Astrocyte (in vitro differentiated cells and primary cell): ENCODE measurements at regions not wholly inside any gene's neighbourhood (a gene's known extent, or its start where the extent isn't known, plus 50 kb on each side); places are given as distances from the start of the nearest gene placed in this dataset.

ENCODE experiments used
- DNase-seq: peaks from one replicate; pipeline ENCODE4 v3.0.0-alpha.2; 2010; ENCODE audit warnings: low read depth
- FAIRE-seq: peaks from 2 replicates; lab custom pipeline; 2011; peaks lifted over from hg19 to GRCh38; lab: Jason Lieb, UNC
- H2AFZ ChIP-seq: 2 replicates; pipeline ENCODE4 v1.6.0; 2012; ENCODE audit warnings: low read depth, low read length, inconsistent platforms
- H3K27ac ChIP-seq: 2 replicates; pipeline ENCODE4 v1.5.1; 2011; ENCODE audit warnings: low read depth, low read length, inconsistent platforms
- H3K27me3 ChIP-seq: 2 replicates; pipeline ENCODE4 v1.6.0; 2011; ENCODE audit warnings: low read length, inconsistent platforms; ENCODE audit not compliant: insufficient read depth
- H3K36me3 ChIP-seq: 2 replicates; pipeline ENCODE4 v1.5.1; 2011; ENCODE audit warnings: low read length, inconsistent platforms; ENCODE audit not compliant: insufficient read depth
- H3K4me1 ChIP-seq: 2 replicates; pipeline ENCODE4 v1.5.1; 2011; ENCODE audit warnings: low read length, inconsistent platforms; ENCODE audit not compliant: insufficient read depth
- H3K4me2 ChIP-seq: 2 replicates; pipeline ENCODE4 v1.6.0; 2012; ENCODE audit warnings: low read length, inconsistent platforms
- H3K4me3 ChIP-seq: 2 replicates; pipeline ENCODE4 v1.5.1; 2011; ENCODE audit warnings: low read depth, mild to moderate bottlenecking, low read length, inconsistent platforms; ENCODE audit not compliant: insufficient read depth
- H3K79me2 ChIP-seq: 2 replicates; pipeline ENCODE4 v1.6.0; 2012; ENCODE audit warnings: mild to moderate bottlenecking, low read length, inconsistent platforms; ENCODE audit not compliant: insufficient read depth
- H3K9ac ChIP-seq: 2 replicates; pipeline ENCODE4 v1.6.0; 2012; ENCODE audit warnings: mild to moderate bottlenecking, low read length, inconsistent platforms
- H3K9me3 ChIP-seq: 2 replicates; pipeline ENCODE4 v1.5.1; 2012; ENCODE audit warnings: low read depth, mild to moderate bottlenecking, low read length, inconsistent platforms; ENCODE audit not compliant: insufficient read depth
- H4K20me1 ChIP-seq: 2 replicates; pipeline ENCODE4 v1.6.0; 2012; ENCODE audit warnings: low read length, inconsistent platforms; ENCODE audit not compliant: insufficient read depth
- H3K27ac Mint-ChIP-seq: one replicate; pipeline ENCODE4 v1.8.0; 2021; ENCODE audit warnings: mild to moderate bottlenecking, mixed read lengths; ENCODE audit not compliant: unreplicated experiment
- H3K27me3 Mint-ChIP-seq: one replicate; pipeline ENCODE4 v1.8.0; 2021; ENCODE audit warnings: low read depth, mixed read lengths; ENCODE audit not compliant: unreplicated experiment
- H3K36me3 Mint-ChIP-seq: one replicate; pipeline ENCODE4 v1.8.0; 2021; ENCODE audit warnings: low read depth, mixed read lengths; ENCODE audit not compliant: unreplicated experiment
- H3K4me1 Mint-ChIP-seq: one replicate; pipeline ENCODE4 v1.8.0; 2021; ENCODE audit warnings: low read depth, mixed read lengths; ENCODE audit not compliant: unreplicated experiment
- H3K4me3 Mint-ChIP-seq: one replicate; pipeline ENCODE4 v1.8.0; 2021; ENCODE audit warnings: mild to moderate bottlenecking, moderate library complexity, mixed read lengths; ENCODE audit not compliant: unreplicated experiment
- H3K9me3 Mint-ChIP-seq: one replicate; pipeline ENCODE4 v1.8.0; 2021; ENCODE audit warnings: mild to moderate bottlenecking, mixed read lengths; ENCODE audit not compliant: unreplicated experiment
- EZH2 ChIP-seq: IDR thresholded peaks from 2 replicates; pipeline ENCODE4 v1.6.1; 2012; ENCODE audit warnings: mild to moderate bottlenecking, low read length, inconsistent platforms; ENCODE audit not compliant: insufficient read depth
- TF ChIP-seq, protein P1 (sequence below): IDR thresholded peaks from 2 replicates; pipeline ENCODE4 v1.5.1; 2011; ENCODE audit warnings: low read depth, mild to moderate bottlenecking, inconsistent platforms, low read length, moderate library complexity; ENCODE audit not compliant: insufficient read depth

DNA sequence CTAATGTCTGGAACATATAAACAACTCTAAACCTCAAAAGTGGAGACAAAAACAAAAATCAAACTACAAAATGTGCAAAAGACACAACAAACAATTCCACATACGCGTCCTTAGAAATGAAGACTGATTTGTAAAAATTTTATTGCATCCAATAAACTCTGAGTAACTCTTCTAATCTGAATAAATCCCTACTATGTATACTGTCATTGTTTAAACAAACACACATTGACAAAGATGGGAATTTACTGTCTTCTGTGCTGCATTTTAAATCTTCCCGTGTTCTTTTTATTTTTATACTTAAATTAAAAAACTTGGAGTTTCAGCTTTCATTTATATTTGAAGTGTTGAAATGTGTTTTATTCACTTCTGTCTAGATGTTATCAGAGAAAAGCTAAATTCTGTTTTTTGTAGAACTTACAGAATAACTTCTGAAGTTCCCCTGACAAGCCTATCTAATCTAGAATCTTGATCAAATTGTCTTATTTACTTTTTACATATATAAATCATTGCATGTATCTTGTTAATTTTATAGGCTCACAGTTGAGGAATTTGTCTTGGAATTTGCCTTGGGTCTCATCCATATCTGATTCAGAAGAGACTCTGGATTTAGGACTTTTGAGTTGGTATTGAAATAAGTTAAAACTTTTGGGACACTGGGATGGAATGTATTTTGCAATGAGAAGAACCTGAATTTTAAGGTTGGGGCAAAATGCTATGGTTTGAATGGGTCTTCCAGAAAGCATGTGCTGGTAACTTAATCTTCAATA is 2064.4 kb upstream of the C9orf72 start:
- FAIRE-seq (no peak), DNase-seq (no peak)
- H3K27ac Mint-ChIP-seq: no peak overlapping the region
- no peaks in the 10 kb centered on the region for H3K9me3 Mint-ChIP-seq
- Histone ChIP-seq H3K9ac (no peak overlapping the region), H3K4me1 (no peaks in the 10 kb centered on the region), H3K79me2 (no peaks in the 10 kb centered on the region), H3K4me3 (no peak overlapping the region), H3K27me3 (no peaks in the 10 kb centered on the region), H3K36me3 (no peaks in the 10 kb centered on the region), H3K9me3 (no peaks in the 10 kb centered on the region), H3K4me2 (no peak overlapping the region), H4K20me1 (no peaks in the 10 kb centered on the region), H3K27ac (no peak overlapping the region), H2AFZ (no peak overlapping the region)
- H3K4me1 Mint-ChIP-seq: peaks cover 8% of the 10 kb centered on the region
- H3K4me3 Mint-ChIP-seq: no peak overlapping the region
- no peaks in the 10 kb centered on the region for H3K27me3 Mint-ChIP-seq
- H3K36me3 Mint-ChIP-seq: no peaks in the 10 kb centered on the region
- TF ChIP-seq EZH2: no peak
- TF ChIP-seq, protein P1, sequence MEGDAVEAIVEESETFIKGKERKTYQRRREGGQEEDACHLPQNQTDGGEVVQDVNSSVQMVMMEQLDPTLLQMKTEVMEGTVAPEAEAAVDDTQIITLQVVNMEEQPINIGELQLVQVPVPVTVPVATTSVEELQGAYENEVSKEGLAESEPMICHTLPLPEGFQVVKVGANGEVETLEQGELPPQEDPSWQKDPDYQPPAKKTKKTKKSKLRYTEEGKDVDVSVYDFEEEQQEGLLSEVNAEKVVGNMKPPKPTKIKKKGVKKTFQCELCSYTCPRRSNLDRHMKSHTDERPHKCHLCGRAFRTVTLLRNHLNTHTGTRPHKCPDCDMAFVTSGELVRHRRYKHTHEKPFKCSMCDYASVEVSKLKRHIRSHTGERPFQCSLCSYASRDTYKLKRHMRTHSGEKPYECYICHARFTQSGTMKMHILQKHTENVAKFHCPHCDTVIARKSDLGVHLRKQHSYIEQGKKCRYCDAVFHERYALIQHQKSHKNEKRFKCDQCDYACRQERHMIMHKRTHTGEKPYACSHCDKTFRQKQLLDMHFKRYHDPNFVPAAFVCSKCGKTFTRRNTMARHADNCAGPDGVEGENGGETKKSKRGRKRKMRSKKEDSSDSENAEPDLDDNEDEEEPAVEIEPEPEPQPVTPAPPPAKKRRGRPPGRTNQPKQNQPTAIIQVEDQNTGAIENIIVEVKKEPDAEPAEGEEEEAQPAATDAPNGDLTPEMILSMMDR: no peak

DNA sequence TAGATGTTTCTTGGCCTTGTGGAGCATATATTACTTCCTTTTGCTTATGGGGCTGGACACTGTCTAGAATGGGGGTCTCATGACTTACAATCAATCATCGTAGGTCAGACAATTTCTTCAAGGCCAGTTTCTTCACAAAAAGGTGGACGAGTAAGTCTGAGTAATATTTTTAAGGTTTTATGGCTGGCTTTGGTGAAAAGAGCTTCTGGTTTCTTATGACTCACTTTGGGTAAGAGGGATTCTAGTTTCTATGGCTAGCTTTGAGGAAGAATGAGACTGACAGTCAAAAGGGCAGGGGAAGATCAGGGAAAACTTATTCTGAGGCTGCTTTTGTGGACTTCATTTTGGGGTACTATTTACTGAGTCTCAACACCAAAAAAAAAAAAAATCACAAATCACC is 2067.2 kb upstream of the C9orf72 start:
- H3K36me3 Mint-ChIP-seq: no peaks in the 10 kb centered on the region
- no peaks in the 10 kb centered on the region for H3K9me3 ChIP-seq
- H3K4me3 ChIP-seq: no peak overlapping the region
- no peaks in the 10 kb centered on the region for H3K9me3 Mint-ChIP-seq
- no peaks in the 10 kb centered on the region for H3K4me1 ChIP-seq
- H3K9ac ChIP-seq: no peak overlapping the region
- H3K27ac Mint-ChIP-seq: peak overlapping the region; percentile 8
- H3K79me2 ChIP-seq: no peaks in the 10 kb centered on the region
- TF ChIP-seq, protein P1: no peak
- no peak for TF ChIP-seq EZH2
- DNase-seq (no peak), FAIRE-seq (no peak)
- no peaks in the 10 kb centered on the region for H4K20me1 ChIP-seq
- no peak overlapping the region for H3K27ac ChIP-seq
- H3K4me2 ChIP-seq: no peak overlapping the region
- H3K4me3 Mint-ChIP-seq: no peak overlapping the region
- no peaks in the 10 kb centered on the region for H3K27me3 Mint-ChIP-seq
- H3K36me3 ChIP-seq: no peaks in the 10 kb centered on the region
- H3K4me1 Mint-ChIP-seq: peaks cover 8% of the 10 kb centered on the region
- H2AFZ ChIP-seq: no peak overlapping the region
- H3K27me3 ChIP-seq: no peaks in the 10 kb centered on the region

DNA sequence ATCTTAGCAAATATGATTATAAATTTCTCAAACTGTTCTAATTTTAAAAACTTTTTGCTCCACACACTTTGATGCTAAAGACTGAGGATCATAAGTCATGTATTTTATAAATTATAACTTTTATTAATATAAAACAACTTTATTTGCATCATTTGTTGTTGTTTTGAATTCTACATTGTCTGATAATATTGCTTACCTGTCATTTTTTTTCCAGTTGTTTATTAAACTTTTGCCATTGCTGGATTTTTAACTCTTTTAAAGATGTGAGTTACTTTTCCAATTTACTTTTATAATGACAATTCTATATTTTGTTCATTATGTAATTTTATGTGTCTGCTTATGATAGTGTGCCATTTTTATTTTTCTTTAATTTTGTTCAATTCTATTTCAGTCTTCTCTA is 2071.2 kb upstream of the C9orf72 start:
- Histone ChIP-seq H3K9me3 (no peaks in the 10 kb centered on the region), H3K79me2 (no peaks in the 10 kb centered on the region), H3K27ac (no peak overlapping the region), H3K4me2 (no peak overlapping the region), H3K36me3 (no peaks in the 10 kb centered on the region), H2AFZ (no peak overlapping the region), H3K4me1 (no peaks in the 10 kb centered on the region), H4K20me1 (no peaks in the 10 kb centered on the region), H3K27me3 (no peaks in the 10 kb centered on the region), H3K4me3 (no peak overlapping the region), H3K9ac (no peak overlapping the region)
- Mint-ChIP-seq H3K27me3 (no peaks in the 10 kb centered on the region), H3K27ac (no peak overlapping the region), H3K36me3 (no peaks in the 10 kb centered on the region), H3K4me1 (peaks cover 8% of the 10 kb centered on the region), H3K9me3 (no peaks in the 10 kb centered on the region), H3K4me3 (no peak overlapping the region)
- DNase-seq: no peak
- no peak for TF ChIP-seq EZH2
- TF ChIP-seq, protein P1: no peak
- no peak for FAIRE-seq
